ENCODE measurements at regions not wholly inside any gene's neighbourhood (a gene's known extent, or its start where the extent isn't known, plus 50 kb on each side); places are given as distances from the start of the nearest gene placed in this dataset.

- peak in 4 of 11 experiments; percentile 13 to 30 (median 20) for TF ChIP-seq CTCF (IDR thresholded peaks at IDR 0.05 in 8 of 11, conservative IDR thresholded peaks at IDR 0.05 in 3 of 11)
- no peak for TF ChIP-seq POLR2A (IDR thresholded peaks at IDR 0.05)
- no peak for TF ChIP-seq POLR2AphosphoS5 (IDR thresholded peaks at IDR 0.05)
These were observed 72.9 kb upstream of the SCG2 start for GRCh38 chr2:223674998-223675609.

Data from spleen (tissue), 7 donors.